ENCODE measurements at regions not wholly inside any gene's neighbourhood (a gene's known extent, or its start where the extent isn't known, plus 50 kb on each side); places are given as distances from the start of the nearest gene placed in this dataset.

DNA sequence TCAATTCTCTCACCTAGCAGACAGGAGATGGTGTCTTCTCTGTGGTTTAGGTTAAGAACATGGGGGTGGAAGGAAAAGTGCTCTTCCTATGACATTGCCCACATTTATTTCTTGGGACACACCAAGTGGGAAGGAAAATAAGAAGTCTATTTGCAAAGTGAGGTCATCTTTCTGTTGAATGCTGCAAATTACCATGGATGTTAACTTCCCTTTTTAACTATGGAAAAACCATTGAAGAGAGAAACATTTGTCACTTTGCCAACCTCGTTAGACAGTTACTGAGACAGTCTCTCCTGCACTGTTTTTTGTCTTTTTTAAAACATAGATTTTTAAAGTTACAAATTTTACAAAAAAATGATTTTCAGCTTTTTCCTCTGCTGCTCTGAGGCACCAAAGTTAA is 72.8 kb upstream of the BEND4 start:
- Histone ChIP-seq H3K79me2 (ENCODE audit: insufficient read depth, low read length) (no peaks in the 10 kb centered on the region), H3K4me1 (ENCODE audit: control insufficient read depth in 1 of 2, insufficient read depth in 2 of 2, low read length in 2 of 2) (no peaks in the 10 kb centered on the region), H3K27me3 (ENCODE audit: insufficient read depth, low read length) (no peaks in the 10 kb centered on the region), H3K27ac (ENCODE audit: low read depth, low read length) (no peak overlapping the region), H2AFZ (ENCODE audit: low read depth, low read length, poor library complexity, severe bottlenecking) (no peak overlapping the region), H3K4me2 (ENCODE audit: low read length) (no peak overlapping the region), H3K9me2 (ENCODE audit: insufficient read depth) (no peaks in the 10 kb centered on the region), H3K9me3 (ENCODE audit: control insufficient read depth in 1 of 2, insufficient read depth in 1 of 2, low read depth in 1 of 2, low read length in 2 of 2) (no peaks in the 10 kb centered on the region), H3K36me3 (ENCODE audit: control insufficient read depth in 1 of 2, insufficient read depth in 2 of 2, low read length in 2 of 2) (no peaks in the 10 kb centered on the region), H4K20me1 (ENCODE audit: insufficient read depth) (no peaks in the 10 kb centered on the region), H3K9ac (ENCODE audit: low read length) (no peak overlapping the region), H3K4me3 (replicated peaks in 1 of 2; ENCODE audit: low read depth in 1 of 2, low read length in 2 of 2) (no peak overlapping the region)
- no TSS peak for BruUV-seq (replicated peaks)
- RAD21 ChIA-PET (ENCODE audit: low non-redundant PET in 1 of 2, low total read pairs in 2 of 2, uncharacterized antibody in 2 of 2, unreplicated experiment in 2 of 2) = no interaction called here
- intact Hi-C loops (cut with micrococcal nuclease) = no loop called here
- CTCF ChIA-PET = no interaction called here
- no peak for ATAC-seq
- POLR2A ChIA-PET = no interaction called here
- DNase-seq (ENCODE audit: low read depth, low spot score) = no peak
- no peak for TF ChIP-seq ELF1 (IDR thresholded peaks at IDR 0.05; ENCODE audit: borderline replicate concordance, low read depth)
- TF ChIP-seq ATF3 (IDR thresholded peaks at IDR 0.05) = no peak
- TF ChIP-seq FOSL1 (IDR thresholded peaks at IDR 0.05; ENCODE audit: low read depth) = no peak
- TF ChIP-seq SP1 (IDR thresholded peaks at IDR 0.05; ENCODE audit: low read depth) = no peak

DNA sequence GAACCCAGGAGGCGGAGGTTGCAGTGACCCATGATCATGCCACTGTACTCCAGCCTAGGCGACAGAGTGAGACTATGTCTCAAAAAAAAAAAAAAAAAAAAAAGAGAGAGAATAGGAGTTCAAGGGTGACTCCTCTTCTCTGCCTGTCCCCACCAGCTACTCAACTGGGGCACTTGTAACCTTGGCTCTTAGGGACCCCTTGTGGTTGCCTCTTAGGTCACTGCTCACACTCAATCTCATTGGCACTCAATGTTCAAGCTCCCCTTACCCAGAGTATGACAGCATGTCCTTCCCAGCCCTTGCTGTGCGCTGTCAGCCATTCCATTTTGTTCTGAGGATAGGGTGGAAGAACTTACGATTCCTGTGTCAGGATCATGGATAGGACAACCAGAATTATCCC is 82.4 kb upstream of the BEND4 start:
- Histone ChIP-seq H4K20me1 (ENCODE audit: insufficient read depth) (no peaks in the 10 kb centered on the region), H3K4me2 (ENCODE audit: low read length) (no peak overlapping the region), H3K4me3 (replicated peaks in 1 of 2; ENCODE audit: low read depth in 1 of 2, low read length in 2 of 2) (no peak overlapping the region), H3K36me3 (ENCODE audit: control insufficient read depth in 1 of 2, insufficient read depth in 2 of 2, low read length in 2 of 2) (no peaks in the 10 kb centered on the region), H2AFZ (ENCODE audit: low read depth, low read length, poor library complexity, severe bottlenecking) (no peak overlapping the region), H3K9ac (ENCODE audit: low read length) (no peak overlapping the region), H3K9me3 (ENCODE audit: control insufficient read depth in 1 of 2, insufficient read depth in 1 of 2, low read depth in 1 of 2, low read length in 2 of 2) (no peaks in the 10 kb centered on the region), H3K79me2 (ENCODE audit: insufficient read depth, low read length) (no peaks in the 10 kb centered on the region), H3K27me3 (ENCODE audit: insufficient read depth, low read length) (peaks cover 8% of the 10 kb centered on the region; the same call in 1 of the 2 replicates), H3K27ac (ENCODE audit: low read depth, low read length) (no peak overlapping the region), H3K9me2 (ENCODE audit: insufficient read depth) (no peaks in the 10 kb centered on the region), H3K4me1 (ENCODE audit: control insufficient read depth in 1 of 2, insufficient read depth in 2 of 2, low read length in 2 of 2) (no peaks in the 10 kb centered on the region)
- ChIA-PET RAD21 (ENCODE audit: low non-redundant PET in 1 of 2, low total read pairs in 2 of 2, uncharacterized antibody in 2 of 2, unreplicated experiment in 2 of 2) (no interaction called here), POLR2A (no interaction called here), CTCF (no interaction called here)
- DNase-seq (ENCODE audit: low read depth, low spot score) (no peak), ATAC-seq (no peak)
- intact Hi-C loops (cut with micrococcal nuclease) = no loop called here
- TF ChIP-seq FOSL1 (IDR thresholded peaks at IDR 0.05; ENCODE audit: low read depth) (no peak), ELF1 (IDR thresholded peaks at IDR 0.05; ENCODE audit: borderline replicate concordance, low read depth) (no peak), YY1 (IDR thresholded peaks at IDR 0.05; ENCODE audit: extremely low read depth, insufficient replicate concordance, low read depth, low read length) (no peak), ZNF274 (IDR thresholded peaks at IDR 0.05; ENCODE audit: low read depth, low read length) (no peak), POLR2A (IDR thresholded peaks at IDR 0.05; ENCODE audit: borderline replicate concordance, extremely low read depth, insufficient read depth, insufficient read length) (no peak), MAX (IDR thresholded peaks at IDR 0.05) (no peak), EZH2 (IDR thresholded peaks at IDR 0.05) (no peak), EGR1 (IDR thresholded peaks at IDR 0.05; ENCODE audit: low read depth) (no peak), SIN3A (IDR thresholded peaks at IDR 0.05; ENCODE audit: low read depth) (no peak), EZH2phosphoT487 (IDR thresholded peaks at IDR 0.05; ENCODE audit: borderline replicate concordance) (no peak), JUND (IDR thresholded peaks at IDR 0.05) (no peak), SRF (IDR thresholded peaks at IDR 0.05; ENCODE audit: low read depth) (no peak), SP1 (IDR thresholded peaks at IDR 0.05; ENCODE audit: low read depth) (no peak), CTCF (IDR thresholded peaks at IDR 0.05 in 2 of 3, conservative IDR thresholded peaks at IDR 0.05 in 1 of 3; ENCODE audit: borderline replicate concordance in 1 of 3, insufficient read depth in 1 of 3, low read depth in 2 of 3, low read length in 2 of 3) (no peak), CEBPB (IDR thresholded peaks at IDR 0.05; ENCODE audit: low read depth) (no peak)
- TF ChIP-seq, protein P1, sequence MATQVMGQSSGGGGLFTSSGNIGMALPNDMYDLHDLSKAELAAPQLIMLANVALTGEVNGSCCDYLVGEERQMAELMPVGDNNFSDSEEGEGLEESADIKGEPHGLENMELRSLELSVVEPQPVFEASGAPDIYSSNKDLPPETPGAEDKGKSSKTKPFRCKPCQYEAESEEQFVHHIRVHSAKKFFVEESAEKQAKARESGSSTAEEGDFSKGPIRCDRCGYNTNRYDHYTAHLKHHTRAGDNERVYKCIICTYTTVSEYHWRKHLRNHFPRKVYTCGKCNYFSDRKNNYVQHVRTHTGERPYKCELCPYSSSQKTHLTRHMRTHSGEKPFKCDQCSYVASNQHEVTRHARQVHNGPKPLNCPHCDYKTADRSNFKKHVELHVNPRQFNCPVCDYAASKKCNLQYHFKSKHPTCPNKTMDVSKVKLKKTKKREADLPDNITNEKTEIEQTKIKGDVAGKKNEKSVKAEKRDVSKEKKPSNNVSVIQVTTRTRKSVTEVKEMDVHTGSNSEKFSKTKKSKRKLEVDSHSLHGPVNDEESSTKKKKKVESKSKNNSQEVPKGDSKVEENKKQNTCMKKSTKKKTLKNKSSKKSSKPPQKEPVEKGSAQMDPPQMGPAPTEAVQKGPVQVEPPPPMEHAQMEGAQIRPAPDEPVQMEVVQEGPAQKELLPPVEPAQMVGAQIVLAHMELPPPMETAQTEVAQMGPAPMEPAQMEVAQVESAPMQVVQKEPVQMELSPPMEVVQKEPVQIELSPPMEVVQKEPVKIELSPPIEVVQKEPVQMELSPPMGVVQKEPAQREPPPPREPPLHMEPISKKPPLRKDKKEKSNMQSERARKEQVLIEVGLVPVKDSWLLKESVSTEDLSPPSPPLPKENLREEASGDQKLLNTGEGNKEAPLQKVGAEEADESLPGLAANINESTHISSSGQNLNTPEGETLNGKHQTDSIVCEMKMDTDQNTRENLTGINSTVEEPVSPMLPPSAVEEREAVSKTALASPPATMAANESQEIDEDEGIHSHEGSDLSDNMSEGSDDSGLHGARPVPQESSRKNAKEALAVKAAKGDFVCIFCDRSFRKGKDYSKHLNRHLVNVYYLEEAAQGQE (IDR thresholded peaks at IDR 0.05; ENCODE audit: low read depth) = no peak
- BruUV-seq (replicated peaks) = no TSS peak

Data from HCT116 (cell line).